GM19324 (cell line): ENCODE measurements at regions not wholly inside any gene's neighbourhood (a gene's known extent, or its start where the extent isn't known, plus 50 kb on each side); places are given as distances from the start of the nearest gene placed in this dataset.

Experiments
- ATAC-seq: cut with Tn5 transposase; IDR thresholded peaks from one replicate; pipeline ENCODE4 v1.9.1; 2021; ENCODE audit warnings: mild to moderate bottlenecking, moderate library complexity; ENCODE audit not compliant: unreplicated experiment, low FRiP score

DNA sequence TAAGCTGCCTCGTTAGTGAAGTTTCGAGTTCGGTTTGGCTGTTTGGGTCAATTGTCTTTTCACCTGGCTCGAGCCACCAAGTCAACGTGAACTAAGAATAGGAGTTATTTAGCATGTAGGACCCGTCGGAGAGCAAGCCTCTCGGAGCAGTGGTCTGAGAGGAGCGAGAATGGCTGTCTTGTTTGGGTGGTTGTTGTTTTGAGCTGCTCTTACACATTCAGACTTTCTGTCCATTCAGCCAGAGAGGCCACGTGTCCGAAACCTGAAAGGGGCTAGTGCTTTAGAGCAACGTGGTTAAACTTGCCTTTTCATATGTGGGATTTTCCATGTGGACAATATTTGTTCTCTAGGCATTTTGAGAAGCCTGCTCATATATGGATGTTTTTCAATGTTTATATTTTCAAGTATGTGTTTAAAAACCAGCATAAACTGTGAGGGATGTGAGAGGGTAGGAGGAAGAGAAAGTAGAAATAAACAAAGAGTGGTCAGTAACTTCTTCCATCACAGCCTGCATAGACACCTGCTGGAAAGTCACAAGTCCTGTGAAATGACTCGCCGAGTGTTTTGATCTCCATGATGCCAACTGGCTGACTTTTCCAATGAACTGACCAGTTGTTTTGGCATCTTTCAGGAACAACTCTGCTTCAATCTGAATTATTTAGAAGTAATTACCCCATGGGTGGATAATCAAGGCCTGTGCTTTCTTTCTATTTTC lies 221.0 kb downstream of the ASCL1 start:
- ATAC-seq, result no peak

DNA sequence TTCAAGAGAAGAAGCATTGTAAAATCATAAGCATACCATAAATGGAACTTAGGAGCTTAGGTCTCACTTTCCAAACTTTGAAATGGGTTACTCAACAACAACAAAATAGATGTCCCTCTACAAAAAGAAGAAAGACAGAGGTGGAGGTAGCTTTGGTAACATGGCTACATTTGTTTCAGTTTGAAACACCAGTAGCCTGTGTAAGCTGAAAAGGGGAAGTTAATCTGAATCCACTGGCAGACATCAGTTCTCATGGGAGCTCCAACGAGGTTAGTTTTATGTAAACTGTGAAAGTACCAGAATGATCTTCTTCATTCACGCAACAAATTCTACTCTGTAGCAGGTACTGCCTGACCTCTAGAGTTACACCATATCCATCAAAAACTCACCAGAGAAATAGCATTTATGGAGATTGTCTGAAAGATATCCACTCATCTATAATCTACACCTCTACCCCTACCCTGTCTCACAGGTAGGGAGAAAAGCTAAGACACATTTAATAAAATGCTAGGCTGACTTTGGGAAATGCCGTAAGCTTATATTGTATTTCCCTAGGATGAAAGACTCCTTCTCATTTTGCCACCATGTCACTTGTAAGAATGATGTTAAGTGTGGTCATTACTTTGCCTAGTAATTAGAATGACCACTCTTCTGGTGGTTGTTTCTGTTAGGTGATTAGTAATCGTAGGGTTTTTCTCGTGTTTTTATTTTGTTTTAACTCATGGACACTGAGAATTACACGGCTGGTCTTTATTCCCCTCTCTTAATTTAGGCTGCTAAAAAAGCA lies 224.1 kb downstream of the ASCL1 start:
- peak; percentile 90 for ATAC-seq

DNA sequence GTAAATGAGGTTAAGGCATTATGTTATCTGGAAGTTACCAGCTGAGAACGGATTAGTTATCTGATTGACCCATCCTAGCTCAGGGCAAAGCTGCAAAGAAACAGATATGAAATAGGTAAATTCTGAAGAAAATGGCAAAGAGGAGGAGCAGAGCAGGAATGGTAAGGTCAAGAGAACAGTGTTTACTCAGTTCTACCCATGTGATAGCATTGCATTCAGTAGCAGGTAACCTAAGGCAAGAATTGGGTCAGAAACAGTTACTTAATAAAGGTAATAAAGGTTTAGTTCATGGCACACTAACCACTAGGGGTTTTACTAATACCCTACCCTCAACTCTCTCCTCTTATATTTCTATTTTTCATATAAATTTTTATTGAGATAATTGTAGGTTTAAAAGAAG lies 224.8 kb downstream of the ASCL1 start:
- no peak for ATAC-seq

DNA sequence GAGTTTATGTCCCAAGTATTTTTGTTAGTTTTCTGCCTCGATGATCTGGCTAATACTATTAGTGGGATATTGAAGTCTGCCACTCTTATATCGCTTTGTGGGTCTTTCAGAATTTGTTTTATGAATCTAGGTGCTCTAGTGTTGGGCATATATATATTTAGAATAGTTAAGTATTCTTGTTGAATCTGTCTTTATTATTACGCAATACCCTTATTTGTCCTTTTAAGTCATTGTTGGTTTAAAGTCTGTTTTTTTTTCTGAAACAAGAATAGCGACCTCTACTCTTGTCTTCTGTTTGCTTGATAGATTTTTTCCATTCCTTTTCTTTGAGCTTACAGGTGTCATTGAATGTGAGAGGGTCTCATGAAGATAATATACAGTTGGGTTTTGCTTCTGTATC lies 239.0 kb downstream of the ASCL1 start:
- ATAC-seq, result no peak

DNA sequence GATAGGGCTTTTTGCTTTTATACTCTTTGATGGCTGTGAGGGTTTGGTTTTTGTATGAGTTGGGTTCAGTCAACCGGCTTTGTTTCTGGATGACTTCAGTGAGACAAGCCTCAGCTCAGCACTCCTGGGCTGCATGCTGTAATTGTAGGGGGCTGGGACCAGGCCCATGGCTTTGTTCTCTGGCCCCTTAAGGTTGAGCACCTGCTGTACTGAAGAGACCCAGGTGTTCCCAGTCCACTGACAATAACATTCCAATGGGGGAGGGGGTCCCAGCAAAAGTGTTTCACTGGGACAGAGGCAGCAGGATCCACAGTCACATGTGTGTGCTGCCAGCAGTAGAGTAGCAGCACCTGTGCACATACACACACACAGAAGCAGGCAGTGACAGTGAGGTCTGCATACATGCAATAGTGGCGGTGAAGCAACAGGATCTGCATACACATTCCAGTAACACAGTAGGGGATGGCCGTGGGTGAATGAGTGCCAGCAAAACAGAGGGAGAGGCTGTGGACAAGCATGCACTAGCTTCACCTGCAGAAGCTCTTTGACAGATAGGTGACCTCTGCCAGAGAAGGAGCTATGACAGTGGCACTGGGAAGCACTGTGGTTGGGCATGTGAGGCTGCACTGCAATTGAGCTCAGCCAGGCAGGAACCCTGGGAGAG lies 240.4 kb downstream of the ASCL1 start:
- ATAC-seq, result no peak

DNA sequence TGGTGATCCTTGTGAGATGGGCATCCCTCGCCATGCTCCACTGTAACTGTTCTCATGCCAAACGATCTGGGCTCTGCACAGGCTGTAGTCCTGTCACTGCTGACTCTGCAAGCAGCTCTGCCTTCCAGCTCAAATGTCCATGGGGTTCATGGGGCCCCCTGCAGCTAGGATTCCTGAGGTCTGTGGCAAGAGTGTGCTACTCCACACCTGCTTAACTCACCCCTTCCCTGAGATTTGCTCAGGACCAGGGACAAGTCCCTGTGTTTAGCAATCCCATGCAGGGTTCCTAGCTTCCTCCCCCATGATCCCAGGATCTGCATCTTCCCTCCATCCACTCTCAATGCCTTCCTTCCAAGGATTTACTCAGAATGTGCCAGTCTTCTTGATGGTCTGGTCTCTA lies 241.0 kb downstream of the ASCL1 start:
- no peak for ATAC-seq

DNA sequence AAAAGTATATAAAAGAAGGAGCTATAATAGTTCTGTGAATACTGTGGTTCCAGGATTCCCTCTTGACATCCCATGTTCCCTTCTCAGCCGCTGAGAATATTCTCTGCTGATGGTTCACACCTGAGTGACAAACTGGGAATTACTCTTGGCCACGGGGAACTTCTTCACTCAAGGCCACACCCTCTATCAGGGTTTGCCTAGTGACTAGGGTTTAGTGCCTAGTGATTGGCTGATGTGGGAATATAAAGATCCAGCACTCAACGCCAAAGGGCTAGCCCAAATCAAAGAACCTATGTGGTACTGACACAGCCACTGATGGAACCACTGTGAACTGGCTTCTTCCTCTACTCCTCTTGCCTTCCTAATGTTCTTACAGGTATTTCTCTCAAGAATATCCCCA lies 248.4 kb downstream of the ASCL1 start:
- ATAC-seq, result no peak

DNA sequence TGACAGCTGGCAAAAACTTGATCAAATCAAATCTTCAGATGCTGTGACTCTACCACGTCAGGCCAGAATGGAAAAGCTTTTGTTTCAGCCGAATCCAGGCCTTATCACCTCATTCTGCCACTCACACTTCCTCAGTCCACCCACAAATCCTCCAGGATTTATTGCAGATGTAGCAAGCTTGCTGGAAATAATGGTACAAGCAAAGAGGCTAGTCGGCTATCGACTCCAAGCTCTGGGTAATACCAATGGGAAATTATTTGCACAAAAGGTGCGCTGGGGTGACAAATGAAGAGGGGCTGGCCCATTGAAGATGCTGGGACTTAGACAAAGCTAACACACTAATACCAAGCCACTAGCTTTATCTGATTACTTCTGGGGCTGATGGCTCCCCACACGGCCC lies 250.5 kb downstream of the ASCL1 start:
- ATAC-seq, result no peak

DNA sequence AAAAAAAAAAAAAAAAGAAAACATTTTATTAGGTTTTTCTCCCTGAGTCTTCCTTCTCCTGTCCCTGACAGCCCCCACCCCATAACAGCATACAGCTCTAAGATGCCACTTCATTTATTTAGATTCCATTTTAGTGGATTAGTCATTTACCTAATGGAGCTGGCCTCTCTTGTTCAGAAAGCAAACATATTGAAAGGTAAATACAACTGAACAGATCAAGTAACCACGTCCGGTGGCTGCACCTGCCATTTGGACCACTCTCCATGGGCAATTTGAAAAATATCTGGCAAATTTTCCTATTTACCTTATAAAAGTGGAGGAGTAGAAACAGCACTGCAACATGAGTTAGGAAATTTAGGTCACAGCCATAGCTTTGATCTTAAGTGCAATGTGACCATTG lies 254.6 kb downstream of the C12orf42 start:
- no peak for ATAC-seq

DNA sequence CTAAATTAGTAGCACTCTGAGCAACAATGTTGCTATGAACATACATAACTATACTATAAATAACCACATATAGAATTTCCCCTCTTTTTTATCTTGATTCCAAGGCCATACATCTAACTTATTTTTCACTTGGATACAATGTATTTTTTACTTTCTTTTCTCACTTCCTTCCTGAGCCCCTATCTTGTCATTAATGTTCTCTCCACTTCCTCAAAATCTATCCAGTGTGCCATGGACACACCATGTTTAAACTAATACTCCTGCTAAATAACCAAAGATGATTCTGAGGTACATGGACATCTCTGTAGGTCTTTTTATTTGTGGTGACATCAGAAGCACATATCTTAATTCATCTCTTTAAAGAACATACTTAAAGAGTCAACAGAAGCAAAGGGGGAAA lies 251.2 kb downstream of the C12orf42 start:
- no peak for ATAC-seq

DNA sequence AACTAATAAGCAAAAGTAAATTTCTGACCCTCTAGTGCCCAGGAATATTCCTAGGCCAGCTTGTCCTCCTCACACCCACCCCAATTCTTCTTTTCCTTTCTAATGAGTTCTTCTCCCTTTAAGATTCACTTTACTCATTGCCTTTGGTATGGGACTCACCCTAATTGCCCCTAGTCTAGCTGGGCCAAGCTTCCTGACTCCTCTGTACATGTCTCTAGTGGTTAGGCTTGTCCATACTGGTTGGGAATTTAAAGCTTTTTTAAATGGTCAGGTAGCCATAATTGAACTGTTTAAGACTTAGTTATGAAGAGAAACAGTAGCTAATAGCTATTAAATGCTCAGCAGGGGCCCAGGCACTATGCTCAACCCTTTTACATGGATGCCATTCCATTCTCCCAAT lies 248.2 kb downstream of the C12orf42 start:
- no peak for ATAC-seq

DNA sequence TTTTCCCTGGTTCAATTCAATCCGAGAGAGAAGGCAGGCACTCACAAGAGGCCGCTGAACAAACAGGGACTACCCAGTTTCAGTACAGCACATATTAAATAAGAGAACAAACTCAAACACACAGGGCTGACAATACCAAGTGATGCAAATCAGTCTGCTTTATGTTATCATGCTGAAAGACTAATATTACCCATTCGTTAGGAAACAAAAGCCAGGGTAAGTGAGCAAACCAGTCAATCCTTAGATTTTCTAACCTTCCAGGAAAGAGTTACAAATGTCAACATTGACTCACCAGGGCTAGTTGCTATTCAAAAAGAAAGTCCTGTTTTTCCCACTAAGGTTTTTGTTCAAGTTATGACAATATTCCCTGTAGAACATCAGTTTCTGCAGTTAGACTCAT lies 246.2 kb downstream of the C12orf42 start:
- ATAC-seq, result no peak

DNA sequence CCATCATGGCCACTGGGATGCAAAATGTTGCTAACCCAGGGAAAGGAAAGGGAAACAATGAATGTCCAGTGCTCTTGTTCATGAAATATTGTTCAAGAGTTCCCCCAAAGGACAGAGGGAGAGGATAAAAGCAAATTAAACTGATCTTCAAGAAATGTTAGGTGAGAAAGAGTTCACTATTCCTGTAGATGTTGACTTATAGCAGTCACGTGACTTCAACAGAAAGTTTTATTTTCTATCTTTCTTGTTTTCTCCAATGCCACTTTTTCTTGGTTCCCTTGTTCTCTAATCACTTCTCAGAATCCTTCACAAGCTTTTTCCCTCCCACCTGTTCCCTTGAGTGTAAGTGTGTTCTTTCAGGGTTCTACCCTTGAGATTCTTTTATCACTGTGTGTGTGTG lies 245.3 kb downstream of the C12orf42 start:
- ATAC-seq, result no peak
